GM12878 (cell line): ENCODE measurements at regions not wholly inside any gene's neighbourhood (a gene's known extent, or its start where the extent isn't known, plus 50 kb on each side); places are given as distances from the start of the nearest gene placed in this dataset.

Experiments
- ASH2L ChIP-seq: fragments of 300-600, 200-600 bp; sonication (generic); IDR thresholded peaks from 2 replicates; pipeline ENCODE4 v1.6.1; 2017; ENCODE audit warnings: low read depth, mild to moderate bottlenecking, borderline replicate concordance
- EGR1 ChIP-seq, 2 experiments: IDR thresholded peaks; 1 replicate in 1 of 2; 2 replicates in 1 of 2; pipeline ENCODE4 v1.6.1; 2011 to 2012; ENCODE audit warnings: low read depth in 2 of 2, low read length in 2 of 2, borderline replicate concordance in 1 of 2, mild to moderate bottlenecking in 1 of 2, moderate library complexity in 1 of 2
- NFYB ChIP-seq: IDR thresholded peaks from 2 replicates; pipeline ENCODE4 v1.6.1; 2011; ENCODE audit warnings: low read depth, mild to moderate bottlenecking, low read length, improper control_type of control experiment, moderate library complexity; ENCODE audit not compliant: insufficient read depth
- POLR2AphosphoS2 ChIP-seq: IDR thresholded peaks from 2 replicates; pipeline ENCODE4 v1.6.1; 2011; ENCODE audit warnings: low read depth, mild to moderate bottlenecking, low read length, improper control_type of control experiment, moderate library complexity
- SMC3 ChIP-seq: IDR thresholded peaks from 2 replicates; pipeline ENCODE4 v1.6.1; 2011; ENCODE audit warnings: low read length, improper control_type of control experiment, borderline replicate concordance

- no peak for TF ChIP-seq EGR1 (IDR thresholded peaks at IDR 0.05; ENCODE audit: borderline replicate concordance in 1 of 2, low read depth in 2 of 2, low read length in 2 of 2)
- TF ChIP-seq NFYB: no peak
- TF ChIP-seq ASH2L: no peak
- no peak for TF ChIP-seq SMC3
- TF ChIP-seq POLR2AphosphoS2: no peak
Observed at GRCh38 chr2:220899492-220899891, 672.6 kb downstream of the EPHA4 start.
